GM21447 (cell line): ENCODE measurements at regions not wholly inside any gene's neighbourhood (a gene's known extent, or its start where the extent isn't known, plus 50 kb on each side); places are given as distances from the start of the nearest gene placed in this dataset.
"Not testable (repeated sequence)": the region's sequence is repeated elsewhere in the genome, so short reads cannot be mapped to it uniquely, and the experiment has no call there.

Experiments
- ATAC-seq: cut with Tn5 transposase; IDR thresholded peaks from one replicate; pipeline ENCODE4 v1.9.1; 2021; ENCODE audit not compliant: unreplicated experiment

GRCh38 chr7:52179934-52180333 lies 855.5 kb upstream of the POM121L12 start:
- ATAC-seq = no peak

- ATAC-seq = no peak
Measured at GRCh38 chr7:52168085-52168484, 851.5 kb upstream of the COBL start.

- no peak for ATAC-seq
Measured at GRCh38 chr7:52163311-52163710, 846.7 kb upstream of the COBL start.

- ATAC-seq = no peak
Measured at GRCh38 chr7:52161483-52161882, 844.9 kb upstream of the COBL start.

GRCh38 chr7:52159421-52159820 lies 842.8 kb upstream of the COBL start:
- not testable (repeated sequence) for ATAC-seq

- ATAC-seq = no peak
Measured at GRCh38 chr7:52154382-52154781, 837.8 kb upstream of the COBL start.

- ATAC-seq = no peak
Measured at GRCh38 chr7:52151559-52151958, 835.0 kb upstream of the COBL start.

- no peak for ATAC-seq
Measured at GRCh38 chr7:52150952-52151351, 834.3 kb upstream of the COBL start.

- no peak for ATAC-seq
Measured at GRCh38 chr7:52146871-52147634, 830.4 kb upstream of the COBL start.

GRCh38 chr7:52143219-52143618 lies 826.6 kb upstream of the COBL start:
- ATAC-seq = no peak

GRCh38 chr7:52140851-52141250 lies 824.2 kb upstream of the COBL start:
- ATAC-seq = no peak

GRCh38 chr7:52135403-52135802 lies 818.8 kb upstream of the COBL start:
- ATAC-seq = no peak

- ATAC-seq = no peak
Measured at GRCh38 chr7:52129278-52129677, 812.7 kb upstream of the COBL start.

- no peak for ATAC-seq
Measured at GRCh38 chr7:52120912-52121311, 804.3 kb upstream of the COBL start.

- no peak for ATAC-seq
Measured at GRCh38 chr7:52119537-52119936, 802.9 kb upstream of the COBL start.

- ATAC-seq = no peak
Measured at GRCh38 chr7:52114509-52114908, 797.9 kb upstream of the COBL start.

- no peak for ATAC-seq
Measured at GRCh38 chr7:52114056-52114455, 797.4 kb upstream of the COBL start.

- ATAC-seq = no peak
Measured at GRCh38 chr7:52107355-52107754, 790.7 kb upstream of the COBL start.

- no peak for ATAC-seq
Measured at GRCh38 chr7:52095861-52096260, 779.3 kb upstream of the COBL start.

GRCh38 chr7:52091996-52092395 lies 775.4 kb upstream of the COBL start:
- ATAC-seq = no peak

- no peak for ATAC-seq
Measured at GRCh38 chr7:52091101-52091500, 774.5 kb upstream of the COBL start.

GRCh38 chr7:52088008-52088901 lies 771.6 kb upstream of the COBL start:
- no peak for ATAC-seq
